ENCODE measurements at regions not wholly inside any gene's neighbourhood (a gene's known extent, or its start where the extent isn't known, plus 50 kb on each side); places are given as distances from the start of the nearest gene placed in this dataset.

GRCh38 chrX:121336831-121337421 lies 289.5 kb downstream of the GLUD2 start:
- no TSS peak for BruUV-seq (replicated peaks)
- intact Hi-C loops (cut with micrococcal nuclease; ENCODE audit: unreplicated experiment): no loop called here
- no peaks in the 10 kb centered on the region for H3K9me3 ChIP-seq (ENCODE audit: control insufficient read depth, insufficient read depth, low read depth, low read length)
- no peak for ATAC-seq
- no peak for TF ChIP-seq CTCF (IDR thresholded peaks at IDR 0.05)
- TF ChIP-seq REST (IDR thresholded peaks at IDR 0.05; ENCODE audit: insufficient read depth in 1 of 2, low read depth in 2 of 2, low read length in 1 of 2): no peak
- TF ChIP-seq POLR2AphosphoS5 (IDR thresholded peaks at IDR 0.05; ENCODE audit: low read depth, low read length): no peak
- TF ChIP-seq SIN3A (IDR thresholded peaks at IDR 0.05; ENCODE audit: borderline replicate concordance, insufficient read depth, low read depth, low read length): no peak
- no peak for TF ChIP-seq TCF7L2 (IDR thresholded peaks at IDR 0.05; ENCODE audit: low read depth, low read length)
- no peaks in the 10 kb centered on the region for H3K27me3 ChIP-seq (ENCODE audit: control insufficient read depth, insufficient read depth, low read length)
- H3K4me1 ChIP-seq (ENCODE audit: control insufficient read depth, insufficient read depth, low read length): no peaks in the 10 kb centered on the region
- in situ Hi-C loops (cut with HindIII; ENCODE audit: low pct_unique_long_range_greater_than_20kb, low sequenced_read_pairs): no loop called here
- no peak overlapping the region for H3K4me3 ChIP-seq (ENCODE audit: low read depth in 2 of 2, low read length in 2 of 2)
- H3K36me3 ChIP-seq (ENCODE audit: control insufficient read depth, insufficient read depth, low read length): no peaks in the 10 kb centered on the region
- no peak overlapping the region for H3K27ac ChIP-seq (ENCODE audit: low read length)
- ChIA-PET POLR2A (no interaction called here), CTCF (no interaction called here)
- no peak for DNase-seq (ENCODE audit: low read depth, low spot score)

- Histone ChIP-seq H3K27me3 (ENCODE audit: control insufficient read depth, insufficient read depth, low read length) (no peaks in the 10 kb centered on the region), H3K27ac (ENCODE audit: low read length) (no peak overlapping the region), H3K4me3 (ENCODE audit: low read depth in 2 of 2, low read length in 2 of 2) (no peak overlapping the region), H3K4me1 (ENCODE audit: control insufficient read depth, insufficient read depth, low read length) (no peaks in the 10 kb centered on the region), H3K36me3 (ENCODE audit: control insufficient read depth, insufficient read depth, low read length) (no peaks in the 10 kb centered on the region), H3K9me3 (ENCODE audit: control insufficient read depth, insufficient read depth, low read depth, low read length) (no peaks in the 10 kb centered on the region)
- ATAC-seq (no peak), DNase-seq (ENCODE audit: low read depth, low spot score) (no peak)
- intact Hi-C loops (cut with micrococcal nuclease; ENCODE audit: unreplicated experiment) (no loop called here), in situ Hi-C loops (cut with HindIII; ENCODE audit: low pct_unique_long_range_greater_than_20kb, low sequenced_read_pairs) (no loop called here)
- ChIA-PET POLR2A (no interaction called here), CTCF (no interaction called here)
- BruUV-seq (replicated peaks): no TSS peak
- TF ChIP-seq TCF7L2 (IDR thresholded peaks at IDR 0.05; ENCODE audit: low read depth, low read length): no peak
- no peak for TF ChIP-seq POLR2AphosphoS5 (IDR thresholded peaks at IDR 0.05; ENCODE audit: low read depth, low read length)
- no peak for TF ChIP-seq SIN3A (IDR thresholded peaks at IDR 0.05; ENCODE audit: borderline replicate concordance, insufficient read depth, low read depth, low read length)
- no peak for TF ChIP-seq CTCF (IDR thresholded peaks at IDR 0.05)
- TF ChIP-seq REST (IDR thresholded peaks at IDR 0.05; ENCODE audit: insufficient read depth in 1 of 2, low read depth in 2 of 2, low read length in 1 of 2): no peak
Measured at GRCh38 chrX:121337816-121338215, 290.4 kb downstream of the GLUD2 start.

Data from Panc1 (cell line).